NCI-H226 (cell line): ENCODE measurements at regions not wholly inside any gene's neighbourhood (a gene's known extent, or its start where the extent isn't known, plus 50 kb on each side); places are given as distances from the start of the nearest gene placed in this dataset.

Source experiments
- DNase-seq: peaks from one replicate; pipeline ENCODE4 v3.0.0-alpha.2; 2015

- no peak for DNase-seq
These were observed 351.2 kb upstream of the EEF2KMT start for GRCh38 chr16:5448798-5449197.

GRCh38 chr16:5447734-5448133, 350.1 kb upstream of the EEF2KMT start:
- DNase-seq, result no peak

- DNase-seq, result no peak
These were observed 349.1 kb upstream of the EEF2KMT start for GRCh38 chr16:5446623-5447240.

GRCh38 chr16:5444189-5444588, 346.6 kb upstream of the EEF2KMT start:
- DNase-seq, result peak; percentile 61

GRCh38 chr16:5442986-5443385, 345.4 kb upstream of the EEF2KMT start:
- no peak for DNase-seq

- peak; percentile 59 for DNase-seq
These were observed 344.5 kb upstream of the EEF2KMT start for GRCh38 chr16:5442054-5442453.

- peak; percentile 43 for DNase-seq
These were observed 341.0 kb upstream of the EEF2KMT start for GRCh38 chr16:5438591-5438990.

GRCh38 chr16:5433587-5433986, 336.0 kb upstream of the EEF2KMT start:
- DNase-seq, result peak; percentile 40

- no peak for DNase-seq
These were observed 334.6 kb upstream of the EEF2KMT start for GRCh38 chr16:5432166-5432565.

GRCh38 chr16:5430598-5430997, 333.0 kb upstream of the EEF2KMT start:
- peak; percentile 28 for DNase-seq

- peak; percentile 73 for DNase-seq
These were observed 331.3 kb upstream of the EEF2KMT start for GRCh38 chr16:5428932-5429331.

GRCh38 chr16:5427571-5427970, 330.0 kb upstream of the EEF2KMT start:
- no peak for DNase-seq

GRCh38 chr16:5422643-5423496, 325.3 kb upstream of the EEF2KMT start:
- no peak for DNase-seq

- no peak for DNase-seq
These were observed 324.5 kb upstream of the EEF2KMT start for GRCh38 chr16:5422047-5422446.

GRCh38 chr16:5416013-5416412, 318.4 kb upstream of the EEF2KMT start:
- no peak for DNase-seq

GRCh38 chr16:5415123-5415522, 317.5 kb upstream of the EEF2KMT start:
- no peak for DNase-seq

GRCh38 chr16:5412731-5413130, 315.1 kb upstream of the EEF2KMT start:
- DNase-seq, result peak; percentile 30

GRCh38 chr16:5398203-5398602, 300.6 kb upstream of the EEF2KMT start:
- DNase-seq, result no peak

GRCh38 chr16:5396880-5397279, 299.3 kb upstream of the EEF2KMT start:
- no peak for DNase-seq

- DNase-seq, result peak; percentile 70
These were observed 295.5 kb upstream of the EEF2KMT start for GRCh38 chr16:5393070-5393469.

GRCh38 chr16:5386989-5387388, 289.4 kb upstream of the EEF2KMT start:
- DNase-seq, result no peak

- no peak for DNase-seq
These were observed 288.2 kb upstream of the EEF2KMT start for GRCh38 chr16:5385811-5386210.

GRCh38 chr16:5385115-5385514, 287.5 kb upstream of the EEF2KMT start:
- no peak for DNase-seq

- DNase-seq, result no peak
These were observed 286.1 kb upstream of the EEF2KMT start for GRCh38 chr16:5383737-5384136.

- DNase-seq, result no peak
These were observed 284.9 kb upstream of the EEF2KMT start for GRCh38 chr16:5382484-5382883.
